ENCODE measurements at regions not wholly inside any gene's neighbourhood (a gene's known extent, or its start where the extent isn't known, plus 50 kb on each side); places are given as distances from the start of the nearest gene placed in this dataset.

DNA sequence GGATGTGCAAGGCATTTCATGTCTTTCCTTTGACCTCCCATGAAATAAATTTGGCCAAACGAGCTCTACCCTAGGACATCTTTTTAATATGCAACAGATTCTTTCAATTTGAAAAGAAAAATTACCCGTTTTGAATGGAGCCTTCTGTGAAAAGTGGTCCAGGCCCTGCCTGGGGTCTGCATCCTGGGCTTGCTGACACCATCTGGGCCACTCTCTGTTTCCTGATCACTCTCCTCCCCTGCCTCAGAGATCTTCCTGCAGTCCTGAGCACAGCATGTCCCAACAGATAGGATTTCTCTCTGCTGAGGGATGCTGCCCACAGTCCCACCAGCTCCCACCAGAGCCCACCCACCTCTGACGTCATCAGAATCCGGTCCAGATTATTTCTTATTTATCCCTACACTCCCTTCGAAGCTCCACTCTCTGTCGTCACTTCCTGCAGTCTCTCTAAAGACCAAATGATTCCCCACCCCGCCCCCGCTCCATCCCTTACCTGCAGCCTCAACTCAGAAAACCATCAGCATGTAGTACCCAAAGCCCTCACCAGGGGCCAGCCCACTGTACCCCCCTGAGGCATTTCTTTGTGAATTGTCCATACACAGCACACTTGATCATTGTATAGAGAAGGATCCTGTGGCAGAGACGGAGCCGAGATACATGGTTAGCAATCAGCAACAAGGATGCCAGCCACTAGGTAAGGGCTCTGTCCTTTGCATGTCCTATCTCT is 192.1 kb upstream of the MGMT start:
- no peak for DNase-seq

DNA sequence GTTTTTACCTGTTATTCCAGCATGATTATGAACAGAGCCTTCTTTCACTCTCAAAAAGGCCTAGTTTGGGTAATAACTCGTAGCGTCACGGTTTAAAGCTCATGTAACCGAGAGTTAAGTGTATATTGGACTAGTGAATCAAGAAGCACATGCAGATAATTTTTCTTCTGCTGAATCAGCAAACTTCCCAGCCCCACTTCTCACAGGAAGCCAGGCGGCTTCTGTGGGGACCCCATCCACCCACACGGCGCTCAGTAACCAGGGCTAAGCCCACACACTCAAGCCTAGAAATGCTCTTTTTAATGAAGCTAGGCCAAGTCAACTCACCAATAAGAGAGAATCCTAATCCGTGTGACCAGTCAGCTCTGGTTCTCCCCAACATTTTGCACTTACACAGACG is 191.2 kb upstream of the MGMT start:
- DNase-seq: no peak

DNA sequence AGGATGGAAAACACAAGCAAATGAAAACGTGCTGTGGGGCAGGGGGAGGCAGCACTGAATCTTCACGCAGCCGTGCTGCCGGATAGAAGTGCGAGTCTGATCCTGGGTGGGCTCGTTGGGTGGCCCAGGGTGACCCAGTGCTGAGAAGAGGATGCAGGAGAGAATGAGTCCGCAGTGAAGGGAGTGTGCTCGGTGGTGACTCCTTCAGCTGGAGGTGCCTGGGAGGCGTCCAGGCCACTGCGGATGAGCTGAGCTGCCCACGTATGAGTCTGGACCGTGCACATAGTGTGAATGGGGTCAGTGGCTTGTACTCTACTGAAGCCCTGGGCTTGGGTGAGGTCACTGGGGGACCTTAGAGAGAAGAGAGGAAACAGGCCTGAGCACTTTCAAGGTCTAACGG is 190.0 kb upstream of the MGMT start:
- no peak for DNase-seq

DNA sequence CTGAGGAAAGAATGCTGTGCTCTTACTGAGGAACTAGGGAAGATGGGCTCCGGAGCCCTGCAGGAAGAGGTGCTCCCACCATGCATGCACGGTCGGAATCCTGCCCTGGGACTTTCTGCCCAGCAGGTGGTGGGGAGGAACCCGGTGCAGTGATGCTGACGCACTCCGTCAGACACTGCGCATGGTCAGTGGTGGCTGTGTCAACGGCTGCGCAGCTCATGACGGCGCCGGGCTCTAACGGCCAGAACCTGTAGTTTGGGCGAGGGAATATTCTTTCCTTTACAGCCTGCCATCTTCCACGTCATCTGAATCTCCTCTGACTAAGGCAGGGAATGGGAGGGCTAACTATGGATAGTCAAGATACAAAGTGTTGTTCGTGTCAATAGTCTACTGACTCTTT is 189.2 kb upstream of the MGMT start:
- no peak for DNase-seq

DNA sequence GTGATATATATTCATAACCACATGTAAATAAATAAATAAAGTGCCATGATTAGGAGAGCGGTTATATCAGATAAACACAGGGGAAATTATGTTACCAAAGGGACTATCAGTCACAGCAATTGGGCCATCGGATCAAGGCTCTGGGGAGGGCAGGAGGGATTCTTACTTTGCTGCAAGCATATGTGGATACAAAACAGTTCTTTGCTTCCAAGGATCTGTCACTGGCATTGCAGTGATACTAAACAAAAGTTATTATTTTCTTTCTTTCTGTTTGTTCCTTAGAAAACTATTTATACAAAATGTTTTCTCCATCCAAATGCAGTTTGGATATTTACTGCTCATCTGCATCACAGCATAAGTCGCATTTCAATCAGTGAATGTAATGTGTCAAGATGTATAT is 188.4 kb upstream of the MGMT start:
- DNase-seq: no peak

DNA sequence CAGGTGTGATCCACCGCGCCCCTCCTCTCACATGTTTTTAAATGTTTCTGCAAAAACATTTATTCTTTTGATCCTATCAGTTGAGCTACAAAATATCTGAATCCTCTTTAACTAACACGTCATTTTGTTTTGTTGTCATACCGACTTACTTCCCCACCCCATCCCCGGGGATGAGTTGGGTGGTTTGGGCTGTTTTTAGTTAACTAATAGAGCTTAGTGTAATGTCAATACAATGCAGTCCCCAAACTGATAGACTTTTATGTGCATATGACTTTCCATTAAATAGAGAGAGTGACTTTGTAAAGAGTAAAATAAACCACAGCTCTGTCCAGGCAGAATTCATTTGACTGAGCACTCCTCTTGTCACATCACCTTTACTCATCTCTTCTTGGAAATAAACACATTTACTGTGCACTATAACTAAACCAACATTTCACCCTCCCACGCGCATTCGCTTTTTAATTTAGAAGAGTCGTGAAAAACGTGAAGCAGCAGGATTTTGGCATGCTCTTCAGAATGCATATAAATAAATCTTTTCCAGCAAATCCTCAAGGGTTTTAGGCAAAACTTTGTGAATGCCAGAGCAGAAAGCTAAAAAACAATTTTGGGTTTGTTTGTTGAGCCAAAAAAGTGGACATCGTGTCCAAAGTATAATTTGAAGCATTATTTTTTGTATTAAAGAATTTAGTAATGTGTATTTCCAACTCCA is 187.4 kb upstream of the MGMT start:
- no peak for DNase-seq

DNA sequence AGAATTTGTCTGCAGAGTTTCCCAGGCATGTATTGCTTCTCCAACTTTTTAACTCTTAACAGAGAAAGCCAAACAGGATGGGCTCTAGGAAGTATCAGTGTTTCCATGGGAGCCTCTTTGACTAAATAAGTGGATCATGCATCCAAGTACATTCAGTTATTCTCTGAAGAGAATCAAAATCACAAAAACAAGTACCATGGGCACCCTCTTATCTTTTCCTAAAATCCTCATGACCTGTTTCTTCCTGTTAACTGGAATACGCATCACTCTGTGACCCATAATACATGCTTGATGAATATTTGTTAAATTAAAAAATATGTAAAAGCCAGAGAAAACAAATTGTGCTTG is 186.9 kb upstream of the MGMT start:
- DNase-seq: no peak

DNA sequence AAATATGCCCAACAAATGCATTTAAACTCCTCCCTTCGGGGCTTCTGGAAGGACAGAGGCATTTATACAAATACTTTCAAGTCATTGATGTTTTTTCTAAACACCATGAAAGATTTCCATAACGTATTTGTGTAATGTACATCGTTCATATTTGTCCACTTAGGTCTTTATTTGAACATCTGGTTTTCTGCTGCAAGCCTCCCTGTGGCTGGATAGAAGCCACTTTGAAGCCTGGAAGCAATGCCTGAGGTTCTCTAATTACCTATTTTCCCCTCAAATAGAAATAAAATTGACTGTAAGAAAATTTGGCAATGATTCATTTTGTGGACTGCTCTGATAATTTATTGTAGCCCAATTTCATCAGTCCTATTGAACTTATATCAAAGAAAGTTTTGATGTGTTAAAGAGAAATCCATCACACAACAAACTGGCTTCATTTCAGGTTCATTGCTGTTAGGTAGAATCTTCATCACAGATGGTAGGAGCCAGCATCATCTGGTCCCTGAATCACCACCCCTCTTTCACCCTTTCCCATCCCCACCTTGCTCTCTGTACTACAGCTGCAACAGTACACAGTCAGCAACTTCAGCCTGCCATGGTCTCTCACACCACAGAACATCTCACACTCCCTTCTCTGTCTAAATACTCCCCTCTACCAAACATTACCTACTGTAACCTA is 186.0 kb upstream of the MGMT start:
- DNase-seq: no peak

DNA sequence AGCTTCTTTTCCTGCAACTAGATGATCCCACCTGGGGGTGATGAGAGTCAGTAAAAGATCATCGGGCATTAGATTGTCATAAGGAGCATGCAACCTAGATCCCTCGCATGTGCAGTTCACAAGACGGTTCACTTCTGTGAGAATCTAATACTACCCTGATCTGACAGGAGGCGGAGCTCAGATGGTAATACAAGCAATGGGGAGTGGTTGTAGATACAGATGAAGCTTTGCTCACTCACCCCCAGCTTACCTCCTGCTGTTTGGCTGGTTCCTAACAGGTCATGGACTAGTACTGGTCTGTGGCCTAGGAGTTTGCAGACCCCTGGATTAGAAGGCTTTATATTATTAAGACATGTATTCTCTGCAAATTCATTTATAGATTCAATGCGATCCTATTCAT is 181.6 kb upstream of the MGMT start:
- no peak for DNase-seq

DNA sequence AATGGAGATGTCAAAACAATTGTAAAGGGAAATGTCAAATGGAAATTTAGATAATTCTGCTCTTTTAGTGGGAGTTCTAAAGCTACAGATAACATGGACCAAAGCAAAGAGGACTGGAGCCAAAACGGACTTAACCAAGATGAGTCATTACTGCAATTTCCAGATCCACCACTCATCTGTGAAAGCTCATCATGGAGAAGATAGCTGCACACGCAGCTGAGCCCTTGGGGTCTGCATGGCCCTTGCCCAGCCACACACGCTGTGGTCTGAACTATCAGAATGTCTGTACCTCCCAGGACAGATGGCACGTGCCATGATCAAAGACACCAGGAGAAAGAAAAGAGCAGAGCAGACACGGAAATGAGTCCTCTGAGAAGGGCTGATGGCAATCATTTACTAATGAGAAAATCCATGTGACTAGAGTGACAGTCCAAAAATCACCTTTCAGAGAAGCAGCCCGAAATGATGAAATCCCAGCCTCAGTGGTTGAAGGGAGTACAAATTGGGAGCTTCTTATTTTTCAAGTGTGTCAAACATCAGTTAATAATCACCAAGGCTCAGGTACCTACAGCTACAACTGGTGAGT is 177.9 kb upstream of the MGMT start:
- no peak for DNase-seq

DNA sequence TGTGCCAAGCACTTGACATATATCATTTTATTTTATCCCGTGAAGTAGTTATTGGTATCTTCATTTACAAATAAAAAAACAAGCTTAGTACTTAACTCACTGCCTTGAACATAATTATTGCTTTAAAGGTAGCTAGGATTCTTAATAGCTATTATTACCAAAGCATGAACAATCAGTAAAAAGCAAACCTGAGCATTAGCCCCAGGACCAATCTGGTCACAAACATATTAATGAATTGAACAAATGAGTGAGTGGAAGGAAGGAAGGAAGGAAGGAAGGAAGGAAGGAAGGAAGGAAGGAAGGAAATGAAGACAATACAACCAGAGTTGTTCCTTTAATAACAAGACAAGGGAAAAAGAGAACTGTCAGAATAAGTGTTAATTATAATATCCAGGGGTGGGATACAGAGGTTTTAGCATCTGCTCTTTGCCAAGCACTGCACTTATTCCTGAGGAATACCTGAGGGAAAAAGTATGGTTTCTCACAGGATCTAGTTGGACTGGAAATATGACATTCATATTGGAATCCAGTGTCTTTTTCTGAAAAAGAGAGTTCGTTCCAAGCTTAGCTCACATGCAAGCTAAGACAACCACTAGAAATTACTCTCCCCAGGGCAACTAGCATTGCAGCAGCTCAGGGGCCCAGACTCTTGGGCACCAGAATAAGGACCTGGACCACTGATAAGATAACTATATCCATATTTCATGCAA is 172.9 kb upstream of the MGMT start:
- no peak for DNase-seq

DNA sequence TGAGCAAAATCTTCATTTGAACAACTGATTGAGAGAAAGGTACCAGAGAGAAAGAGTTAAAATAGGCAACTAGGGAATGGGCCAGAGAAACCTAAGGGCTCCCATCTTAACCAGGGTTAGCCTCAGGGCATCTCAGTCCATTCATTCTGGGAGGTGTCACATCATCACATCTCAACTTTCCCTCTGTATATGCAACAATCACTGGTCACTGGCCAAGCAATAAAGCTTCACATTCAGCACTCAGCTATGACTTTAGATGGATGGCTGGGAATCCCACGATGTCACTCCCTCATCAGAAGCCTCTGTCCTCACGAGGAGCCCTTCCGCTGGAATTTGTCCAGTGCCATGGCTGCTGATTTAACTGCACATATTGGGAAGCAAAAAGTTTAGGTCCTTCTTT is 172.1 kb upstream of the MGMT start:
- DNase-seq: no peak

DNA sequence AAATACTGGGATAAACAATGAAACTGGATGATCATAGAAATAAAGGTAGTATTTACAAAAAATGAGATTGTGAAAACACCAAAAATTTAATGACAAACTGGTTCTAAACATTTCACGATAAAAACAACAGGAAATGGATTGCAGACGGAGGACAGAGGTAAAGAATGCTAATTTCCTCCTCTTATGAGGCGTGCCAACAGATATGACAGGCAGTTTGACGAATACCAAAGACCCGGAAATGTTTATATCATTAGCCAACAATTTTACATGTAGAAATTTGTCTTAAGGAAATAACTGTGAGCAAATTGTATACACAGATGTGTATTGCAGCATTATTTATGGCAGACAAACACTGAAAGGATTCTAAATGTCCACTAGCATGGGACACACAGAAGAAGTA is 162.0 kb upstream of the MGMT start:
- no peak for DNase-seq

DNA sequence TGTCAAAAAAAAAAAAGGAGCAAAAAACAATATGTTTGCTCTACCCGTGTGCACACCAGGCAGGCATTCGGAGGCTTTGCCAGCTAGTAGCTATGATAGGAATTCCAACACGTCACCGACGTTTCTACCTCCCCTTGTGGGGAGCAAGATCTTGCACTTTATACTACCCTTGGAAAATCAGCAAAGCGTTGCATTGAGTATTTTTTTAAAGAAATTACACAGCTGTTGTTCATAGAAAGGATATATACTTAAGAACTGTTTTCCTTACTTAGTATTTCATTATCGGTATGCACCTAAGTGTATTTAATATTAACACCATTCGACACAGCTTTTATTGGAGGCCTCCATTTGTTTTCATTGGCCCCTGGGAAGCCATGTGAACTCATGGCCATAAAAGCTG is 159.9 kb upstream of the MGMT start:
- no peak for DNase-seq

DNA sequence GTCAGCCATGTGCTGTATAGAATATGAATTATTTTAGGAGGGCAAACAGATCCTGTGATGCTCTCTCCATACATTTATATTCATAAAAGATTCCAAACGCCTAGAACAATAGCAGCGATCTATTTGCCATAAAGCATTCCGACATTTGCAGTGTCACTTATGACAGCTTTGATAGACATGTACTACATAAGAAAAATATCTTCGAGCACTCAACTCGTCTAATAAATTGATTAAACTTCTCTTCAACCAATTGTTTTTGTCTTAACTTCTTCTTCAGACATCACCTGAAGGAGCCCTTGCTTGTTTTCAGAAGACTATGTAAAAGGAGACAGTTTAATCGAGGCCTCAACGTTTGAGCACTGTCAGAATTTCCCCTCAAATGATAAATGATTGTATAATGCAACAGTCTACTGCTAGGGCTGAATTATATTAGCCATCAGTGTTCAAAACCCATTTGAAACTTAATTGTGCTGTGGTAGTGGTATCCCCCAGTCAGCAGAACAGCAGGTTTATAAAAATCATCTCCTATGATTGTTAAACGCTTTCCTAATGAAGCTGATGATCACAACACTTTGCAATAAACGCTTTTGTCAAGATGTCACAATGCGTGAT is 158.0 kb upstream of the MGMT start:
- DNase-seq: no peak

DNA sequence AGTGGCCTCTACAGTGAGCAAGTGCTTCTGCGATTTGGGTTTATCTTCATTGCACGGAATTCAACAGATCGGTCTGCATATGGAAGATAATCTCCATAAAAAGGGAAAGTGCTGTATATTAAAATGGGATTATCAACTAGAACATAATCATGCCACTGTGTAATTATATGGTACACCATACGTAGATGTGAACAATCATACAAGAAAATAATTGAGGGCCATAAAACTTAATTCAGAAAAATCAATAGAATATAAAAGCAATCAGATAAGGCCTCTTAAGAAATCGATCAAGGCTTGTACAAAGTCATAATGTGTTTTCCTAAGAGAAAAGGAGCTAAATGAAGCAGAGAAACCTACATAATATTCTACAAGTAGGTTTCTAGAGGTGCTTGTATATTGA is 157.5 kb upstream of the MGMT start:
- DNase-seq: no peak

DNA sequence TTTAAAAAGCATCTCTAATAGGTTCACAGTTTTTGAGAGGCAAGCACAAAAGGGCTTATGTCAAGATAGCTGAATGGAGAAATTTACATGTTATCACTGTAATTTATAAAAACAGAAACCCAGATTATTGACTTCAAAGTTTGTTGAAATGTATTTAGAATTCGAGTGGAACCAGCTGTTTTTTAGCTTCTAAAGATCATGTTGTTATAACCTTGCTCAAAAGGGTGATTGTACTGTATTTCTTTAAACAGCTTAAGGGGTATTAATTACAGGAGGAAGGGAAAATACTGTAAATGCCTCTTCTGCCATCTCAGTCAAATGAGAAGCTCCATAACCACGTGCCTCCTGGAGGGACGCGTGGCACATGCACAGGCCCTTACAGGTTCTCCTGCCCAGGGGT is 156.2 kb upstream of the MGMT start:
- DNase-seq: no peak

DNA sequence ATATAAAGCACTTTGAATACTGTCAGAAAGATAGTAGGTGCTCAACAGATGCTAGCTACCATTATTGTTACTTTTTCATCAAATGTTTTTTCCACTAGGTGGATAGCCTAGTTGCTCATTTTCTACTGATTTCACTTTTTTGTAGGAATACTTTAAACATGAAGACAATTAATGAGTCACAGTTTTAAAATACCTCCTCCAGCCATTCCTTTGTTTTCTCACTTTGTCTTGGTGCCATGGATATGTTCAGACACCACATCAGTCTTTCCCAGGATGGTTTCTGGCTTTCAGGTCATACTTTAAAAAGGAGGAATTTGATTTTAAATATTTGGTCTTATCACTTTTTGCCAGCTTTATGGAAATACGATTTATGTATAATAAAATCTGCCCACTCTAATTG is 147.1 kb upstream of the MGMT start:
- no peak for DNase-seq

DNA sequence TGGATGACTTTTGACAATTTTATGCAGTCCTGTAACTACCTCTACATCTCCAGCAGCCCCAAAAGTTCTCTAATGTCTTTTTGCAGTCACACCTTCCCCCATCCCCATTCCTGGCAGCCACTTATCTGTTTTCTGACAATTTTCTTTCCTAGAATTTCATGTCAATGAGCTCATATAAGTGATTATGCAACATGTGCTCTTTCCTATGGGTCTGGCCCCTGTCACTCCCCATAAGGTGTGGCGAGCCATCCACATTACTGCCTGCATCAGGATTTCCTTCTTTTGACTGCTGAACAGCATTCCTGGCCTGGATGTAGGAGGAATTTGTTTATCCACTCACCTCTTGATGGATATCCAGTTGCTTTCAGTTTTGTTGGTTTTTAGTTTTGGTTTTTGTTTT is 146.7 kb upstream of the MGMT start:
- DNase-seq: no peak

DNA sequence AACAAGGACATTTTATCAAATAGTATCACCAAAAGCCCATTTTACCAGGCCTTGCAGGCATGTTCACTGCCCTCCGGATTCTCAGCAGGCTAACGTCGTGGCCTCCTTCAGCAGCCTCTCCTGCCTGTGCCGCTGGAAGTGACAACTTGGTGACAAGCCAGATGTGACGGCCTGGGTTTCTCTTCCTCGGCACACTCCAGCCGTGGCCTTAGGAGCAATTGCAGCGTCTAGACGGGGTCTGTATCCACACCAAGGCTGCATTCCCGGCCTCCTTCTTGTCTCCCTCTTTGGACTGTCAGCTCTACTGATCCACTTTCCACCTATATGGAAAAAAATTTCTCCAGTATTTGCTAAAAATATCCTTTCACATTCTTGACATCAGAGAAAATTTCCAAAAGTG is 145.3 kb upstream of the MGMT start:
- DNase-seq: no peak

DNA sequence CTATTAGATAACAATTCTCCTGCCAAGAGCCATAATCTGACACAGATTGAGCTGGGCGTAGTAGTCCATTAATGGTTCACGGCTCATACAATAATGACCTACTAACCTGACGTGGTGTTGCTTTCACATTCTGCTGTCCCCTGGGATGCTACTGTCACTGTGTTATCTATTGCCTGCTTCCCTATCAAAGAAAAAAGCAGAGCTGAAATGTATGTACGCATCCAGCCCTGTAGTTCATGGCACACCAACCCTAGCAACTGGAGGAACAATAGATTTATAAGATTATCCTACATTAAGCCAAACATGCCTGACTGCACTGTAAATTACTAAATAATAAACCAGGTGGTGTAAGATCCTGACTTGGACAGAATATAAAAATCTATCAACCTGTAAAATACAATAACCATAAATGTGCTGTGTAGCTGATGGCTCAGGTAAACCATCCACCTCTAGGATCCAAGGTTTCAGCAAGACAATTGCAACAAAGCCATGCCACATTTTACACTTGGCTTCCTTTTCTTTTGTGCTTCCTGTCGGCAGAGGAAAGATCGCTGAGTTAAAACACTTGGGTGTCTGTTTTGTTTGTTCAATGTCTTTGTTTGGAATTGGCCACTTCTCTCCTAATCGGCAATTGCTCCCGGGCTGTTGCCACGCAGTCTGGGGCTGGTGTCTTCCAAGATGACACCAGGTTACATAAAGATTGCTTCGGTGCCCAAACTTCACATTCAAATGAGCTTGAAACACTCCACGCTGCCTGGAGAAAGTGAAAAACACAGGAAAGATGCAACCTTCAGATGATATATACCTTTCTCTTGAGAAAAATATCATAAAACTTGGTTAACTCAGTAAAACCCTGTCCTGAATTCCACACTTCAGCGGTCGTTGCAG is 143.9 kb upstream of the MGMT start:
- no peak for DNase-seq

DNA sequence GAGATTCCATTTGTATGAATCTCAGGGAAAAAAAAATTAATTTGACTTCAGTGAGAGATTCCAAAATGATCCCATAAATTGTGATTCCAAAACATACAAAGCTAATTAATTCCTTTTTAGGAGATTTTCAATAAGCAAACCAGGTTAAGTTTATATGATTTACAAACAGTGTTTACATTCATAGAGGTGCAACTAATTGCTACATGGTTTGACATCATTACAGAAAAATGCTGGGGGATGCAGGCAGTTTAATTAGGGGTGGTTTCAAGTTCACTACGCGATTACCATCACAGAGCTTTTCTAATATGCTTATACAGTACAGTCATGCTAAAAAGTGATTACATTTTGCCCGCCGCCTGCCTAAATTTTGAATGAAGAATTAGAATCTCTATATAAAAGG is 143.2 kb upstream of the MGMT start:
- no peak for DNase-seq

Measured in NCI-H187 (cell line).